Mesothelial cell of epicardium (in vitro differentiated cells): ENCODE measurements at regions not wholly inside any gene's neighbourhood (a gene's known extent, or its start where the extent isn't known, plus 50 kb on each side); places are given as distances from the start of the nearest gene placed in this dataset.

Experiments
- DNase-seq, 2 experiments: peaks; one replicate each; pipeline ENCODE4 v3.0.0; 2021; ENCODE audit warnings: low spot score in 2 of 2; ENCODE audit not compliant: unreplicated experiment in 2 of 2
- H3K27ac Mint-ChIP-seq: 2 replicates; pipeline ENCODE4 v1.8.0; 2021; ENCODE audit warnings: mixed read lengths
- H3K27me3 Mint-ChIP-seq: 2 replicates; pipeline ENCODE4 v1.8.0; 2021; ENCODE audit warnings: low read depth, mixed read lengths
- H3K36me3 Mint-ChIP-seq: 2 replicates; pipeline ENCODE4 v1.8.0; 2021; ENCODE audit warnings: mixed read lengths
- H3K4me1 Mint-ChIP-seq: 2 replicates; pipeline ENCODE4 v1.8.0; 2021; ENCODE audit warnings: mixed read lengths
- H3K4me3 Mint-ChIP-seq: 2 replicates; pipeline ENCODE4 v1.8.0; 2021; ENCODE audit warnings: mild to moderate bottlenecking, moderate library complexity, mixed read lengths
- H3K9me3 Mint-ChIP-seq: 2 replicates; pipeline ENCODE4 v1.8.0; 2021; ENCODE audit warnings: mixed read lengths
- CTCF ChIP-seq: fragments of 200-600 bp; sonication (generic); IDR thresholded peaks from one replicate; pipeline ENCODE4 v1.5.0; 2021; ENCODE audit warnings: antibody characterized with exemption; ENCODE audit not compliant: unreplicated experiment

- H3K36me3 Mint-ChIP-seq = no peaks in the 10 kb centered on the region
Observed at GRCh38 chr10:6743291-6743849, 163.3 kb upstream of the PRKCQ start.

GRCh38 chr10:6741541-6741941 lies 161.5 kb upstream of the PRKCQ start:
- Mint-ChIP-seq H3K36me3 (no peaks in the 10 kb centered on the region), H3K27me3 (no peaks in the 10 kb centered on the region), H3K27ac (no peak overlapping the region), H3K9me3 (peaks cover 1% of the 10 kb centered on the region), H3K4me1 (peaks cover 51% of the 10 kb centered on the region), H3K4me3 (no peak overlapping the region)
- no peak for TF ChIP-seq CTCF
- no peak for DNase-seq

More at GRCh38 chr10:6743291-6743849, 163.3 kb upstream of the PRKCQ start:
- peaks cover 1% of the 10 kb centered on the region for H3K27me3 Mint-ChIP-seq
- H3K4me1 Mint-ChIP-seq = peaks cover 33% of the 10 kb centered on the region
- peaks cover 3% of the 10 kb centered on the region for H3K9me3 Mint-ChIP-seq
- H3K4me3 Mint-ChIP-seq = no peak overlapping the region
- no peak overlapping the region for H3K27ac Mint-ChIP-seq
- DNase-seq = no peak
- no peak for TF ChIP-seq CTCF

DNA sequence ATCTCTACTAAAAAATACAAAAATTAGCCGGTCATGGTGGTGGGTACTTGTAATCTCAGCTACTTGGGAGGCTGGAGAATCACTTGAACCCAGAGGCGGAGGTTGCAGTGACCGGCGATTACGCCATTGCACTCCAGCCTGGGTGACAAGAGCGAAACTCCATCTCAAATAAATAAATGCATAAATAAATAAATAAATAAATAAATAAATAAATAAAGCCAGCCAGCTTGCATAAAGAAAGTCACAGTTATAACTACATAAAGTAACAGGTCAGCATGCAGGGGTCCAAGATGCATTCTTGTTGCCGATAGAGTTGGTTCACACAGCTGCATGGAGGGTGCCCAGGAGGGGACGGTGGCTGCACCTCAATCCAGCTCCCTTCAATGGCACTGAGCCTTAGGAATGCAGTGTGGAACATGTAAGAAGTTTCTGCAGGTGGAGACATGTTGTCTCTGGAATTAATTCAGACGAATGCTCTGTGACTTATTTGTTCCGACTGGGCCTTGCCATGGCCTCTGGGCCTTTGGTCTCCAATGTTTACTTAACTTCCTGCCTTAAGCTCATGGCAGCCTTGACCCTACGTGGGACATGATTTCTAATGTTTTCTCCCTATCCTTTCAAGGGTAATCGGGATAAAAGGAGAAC lies 159.6 kb upstream of the PRKCQ start:
- Mint-ChIP-seq H3K4me3 (no peak overlapping the region), H3K4me1 (peaks cover 54% of the 10 kb centered on the region), H3K27me3 (no peaks in the 10 kb centered on the region), H3K36me3 (no peaks in the 10 kb centered on the region), H3K9me3 (no peaks in the 10 kb centered on the region), H3K27ac (peak overlapping the region; percentile 54)
- DNase-seq = no peak
- TF ChIP-seq CTCF = no peak

GRCh38 chr10:6738112-6738768 lies 158.2 kb upstream of the PRKCQ start:
- Mint-ChIP-seq H3K27ac (peak overlapping the region; percentile 66), H3K4me3 (peak overlapping the region; percentile 40), H3K4me1 (peaks cover 50% of the 10 kb centered on the region), H3K27me3 (peaks cover 2% of the 10 kb centered on the region), H3K36me3 (no peaks in the 10 kb centered on the region), H3K9me3 (no peaks in the 10 kb centered on the region)
- DNase-seq = no peak
- no peak for TF ChIP-seq CTCF

GRCh38 chr10:6737758-6738111 lies 157.7 kb upstream of the PRKCQ start:
- peaks cover 48% of the 10 kb centered on the region for H3K4me1 Mint-ChIP-seq
- no peak for TF ChIP-seq CTCF
- H3K27me3 Mint-ChIP-seq = peaks cover 7% of the 10 kb centered on the region
- peak overlapping the region; percentile 66 for H3K27ac Mint-ChIP-seq
- H3K9me3 Mint-ChIP-seq = no peaks in the 10 kb centered on the region
- no peaks in the 10 kb centered on the region for H3K36me3 Mint-ChIP-seq
- no peak for DNase-seq
- H3K4me3 Mint-ChIP-seq = peak overlapping the region; percentile 40
